Esophagus squamous epithelium (tissue), 4 donors: ENCODE measurements at regions not wholly inside any gene's neighbourhood (a gene's known extent, or its start where the extent isn't known, plus 50 kb on each side); places are given as distances from the start of the nearest gene placed in this dataset.
"Not testable (repeated sequence)": the region's sequence is repeated elsewhere in the genome, so short reads cannot be mapped to it uniquely, and the experiment has no call there.

Experiments used
- POLR2A ChIP-seq, 4 donors: fragments of 450-650 bp; IDR thresholded peaks; one replicate each; pipeline ENCODE4 v1.6.1; 2017; ENCODE audit warnings: antibody characterized with exemption in 4 of 4, mild to moderate bottlenecking in 4 of 4, moderate library complexity in 3 of 4
- TF ChIP-seq, protein P1 (sequence below), 6 experiments: fragments of 450-650 bp in 4 of 6; fragments of 200-600 bp in 2 of 6; sonication (generic) in 2 of 6; IDR thresholded peaks; one replicate each; pipeline ENCODE4 v1.5.1; 2016 to 2019; ENCODE audit warnings: antibody characterized with exemption in 6 of 6, mild to moderate bottlenecking in 4 of 6, moderate library complexity in 4 of 6

DNA sequence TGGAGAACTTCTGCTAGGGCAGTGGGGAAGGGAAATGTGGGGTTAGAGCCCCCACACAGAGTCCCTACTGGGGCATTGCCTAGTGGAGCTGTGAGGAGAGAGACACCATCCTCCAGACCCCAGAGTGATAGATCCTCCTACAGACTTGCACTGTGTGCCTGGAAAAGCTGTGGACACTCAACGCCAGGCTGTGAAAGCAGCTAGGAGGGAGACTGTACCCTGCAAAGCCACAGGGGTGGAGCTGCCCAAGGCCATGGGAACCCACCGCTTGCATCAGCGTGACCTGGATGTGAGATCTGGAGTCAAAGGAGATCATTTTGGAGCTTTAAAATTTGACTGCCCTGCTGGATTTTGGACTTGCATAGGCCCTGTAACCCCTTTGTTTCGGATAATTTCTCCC lies 69.4 kb upstream of the GRIN3A start:
- TF ChIP-seq, protein P1, sequence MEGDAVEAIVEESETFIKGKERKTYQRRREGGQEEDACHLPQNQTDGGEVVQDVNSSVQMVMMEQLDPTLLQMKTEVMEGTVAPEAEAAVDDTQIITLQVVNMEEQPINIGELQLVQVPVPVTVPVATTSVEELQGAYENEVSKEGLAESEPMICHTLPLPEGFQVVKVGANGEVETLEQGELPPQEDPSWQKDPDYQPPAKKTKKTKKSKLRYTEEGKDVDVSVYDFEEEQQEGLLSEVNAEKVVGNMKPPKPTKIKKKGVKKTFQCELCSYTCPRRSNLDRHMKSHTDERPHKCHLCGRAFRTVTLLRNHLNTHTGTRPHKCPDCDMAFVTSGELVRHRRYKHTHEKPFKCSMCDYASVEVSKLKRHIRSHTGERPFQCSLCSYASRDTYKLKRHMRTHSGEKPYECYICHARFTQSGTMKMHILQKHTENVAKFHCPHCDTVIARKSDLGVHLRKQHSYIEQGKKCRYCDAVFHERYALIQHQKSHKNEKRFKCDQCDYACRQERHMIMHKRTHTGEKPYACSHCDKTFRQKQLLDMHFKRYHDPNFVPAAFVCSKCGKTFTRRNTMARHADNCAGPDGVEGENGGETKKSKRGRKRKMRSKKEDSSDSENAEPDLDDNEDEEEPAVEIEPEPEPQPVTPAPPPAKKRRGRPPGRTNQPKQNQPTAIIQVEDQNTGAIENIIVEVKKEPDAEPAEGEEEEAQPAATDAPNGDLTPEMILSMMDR (IDR thresholded peaks at IDR 0.05): not testable (repeated sequence)
- TF ChIP-seq POLR2A (IDR thresholded peaks at IDR 0.05): not testable (repeated sequence)
